ENCODE measurements at regions not wholly inside any gene's neighbourhood (a gene's known extent, or its start where the extent isn't known, plus 50 kb on each side); places are given as distances from the start of the nearest gene placed in this dataset.

GRCh38 chr1:195158091-195158490, 1450.1 kb downstream of the KCNT2 start:
- no peak for DNase-seq

DNA sequence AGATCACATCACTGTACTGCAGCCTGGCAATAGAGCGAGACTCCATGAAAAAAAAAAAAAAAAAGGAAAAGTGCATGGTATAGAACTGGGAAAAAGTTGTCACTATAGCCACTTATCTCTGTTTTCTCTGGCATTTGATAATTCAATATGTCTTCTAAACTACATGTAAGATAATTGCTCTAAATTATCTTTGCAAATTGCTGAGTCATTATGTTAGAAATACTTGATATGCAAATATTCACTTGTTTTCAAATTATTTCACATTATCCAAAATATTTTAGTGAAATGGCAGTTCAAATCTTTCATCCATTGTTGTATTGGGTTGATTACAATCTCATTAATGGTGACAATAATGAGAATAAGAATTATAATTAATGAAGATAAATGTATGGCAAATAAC, 1455.1 kb downstream of the KCNT2 start:
- no peak for DNase-seq

DNA sequence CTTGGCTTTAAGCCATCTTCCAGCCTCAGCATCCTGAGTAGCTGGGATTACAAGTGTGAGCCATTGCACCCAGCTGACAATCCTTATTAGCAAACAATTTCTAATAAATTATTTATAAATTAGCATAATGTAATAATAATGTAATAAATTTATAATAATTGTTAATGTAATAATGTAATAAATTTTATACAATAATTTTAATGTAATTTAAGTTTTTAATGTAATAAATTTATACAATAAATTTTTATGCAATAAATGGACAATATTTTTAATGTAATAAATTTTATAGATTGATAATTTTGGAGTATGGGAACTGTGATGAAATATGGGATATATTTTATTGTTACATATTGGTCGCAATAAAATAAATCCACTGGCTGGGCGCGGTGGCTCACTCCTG, 1457.5 kb downstream of the KCNT2 start:
- no peak for DNase-seq

GRCh38 chr1:195141294-195141693, 1466.9 kb downstream of the KCNT2 start:
- DNase-seq: peak; percentile 2

DNA sequence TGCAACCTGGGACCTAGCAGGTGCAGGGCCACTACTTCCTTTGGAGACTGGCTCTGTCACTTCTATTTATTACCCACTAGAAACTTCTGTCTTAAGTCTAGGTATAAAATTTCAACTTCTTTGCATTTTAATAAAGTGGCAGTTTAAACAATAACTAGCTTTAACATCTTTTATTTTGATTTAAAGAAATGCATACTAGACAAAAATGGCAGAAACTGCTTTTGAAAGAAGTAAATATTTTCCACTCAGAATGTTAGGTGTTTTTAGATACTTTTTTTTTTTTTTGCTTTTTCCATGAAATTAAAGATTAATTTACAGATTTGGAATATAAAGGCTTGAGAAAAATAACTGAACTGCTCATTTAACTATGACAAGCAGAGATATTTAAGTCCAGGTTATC, 1477.6 kb downstream of the KCNT2 start:
- no peak for DNase-seq

GRCh38 chr1:195122497-195122896, 1485.7 kb downstream of the KCNT2 start:
- no peak for DNase-seq

- no peak for DNase-seq
Measured at GRCh38 chr1:195113471-195113870, 1494.8 kb downstream of the KCNT2 start.

GRCh38 chr1:195105773-195106172, 1502.5 kb downstream of the KCNT2 start:
- DNase-seq: no peak

DNA sequence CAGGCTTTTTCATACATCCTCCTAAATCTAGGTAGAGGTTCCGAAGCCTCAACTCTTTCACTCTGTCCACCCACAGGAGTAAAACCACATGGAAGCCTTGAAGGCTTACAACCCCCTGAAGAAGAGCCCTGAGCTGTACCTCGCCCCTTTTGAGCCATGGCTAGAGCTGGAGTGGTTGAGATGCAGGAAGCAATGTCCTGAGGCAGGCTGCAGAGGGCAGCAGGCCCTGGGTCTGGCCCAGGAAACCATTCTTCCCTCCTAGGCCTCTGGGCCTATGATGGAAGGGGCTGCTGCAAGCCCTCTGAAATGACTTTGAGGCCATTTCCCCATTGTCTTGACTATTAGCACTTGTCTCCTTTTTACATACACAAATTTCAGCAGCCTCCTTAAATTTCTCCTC, 1503.0 kb downstream of the KCNT2 start:
- no peak for DNase-seq

GRCh38 chr1:195097316-195097715, 1510.9 kb downstream of the KCNT2 start:
- no peak for DNase-seq

DNA sequence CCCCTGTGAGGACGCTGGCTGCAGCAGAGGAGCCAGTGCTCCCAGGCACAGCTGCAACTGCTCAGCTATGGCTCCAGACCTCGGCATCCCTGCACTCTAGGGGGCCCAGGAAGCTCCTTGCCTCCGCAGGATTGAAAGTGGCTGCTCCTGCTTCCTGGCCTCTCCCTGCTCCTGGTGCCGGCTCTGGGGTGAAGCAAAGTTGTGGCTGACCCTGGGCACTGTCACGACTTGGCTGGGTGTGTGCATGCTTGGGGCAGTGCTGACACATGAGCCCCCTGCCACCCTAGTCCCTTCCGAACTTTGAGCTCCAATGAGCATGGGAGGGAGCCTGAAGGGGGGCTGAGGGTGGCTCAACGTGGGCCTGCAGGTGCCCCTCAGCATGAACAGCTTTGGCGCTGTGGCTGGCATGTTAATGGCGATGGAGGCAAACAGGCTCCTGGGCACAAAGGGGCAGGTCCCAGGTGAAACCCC, 1512.2 kb downstream of the KCNT2 start:
- no peak for DNase-seq

DNA sequence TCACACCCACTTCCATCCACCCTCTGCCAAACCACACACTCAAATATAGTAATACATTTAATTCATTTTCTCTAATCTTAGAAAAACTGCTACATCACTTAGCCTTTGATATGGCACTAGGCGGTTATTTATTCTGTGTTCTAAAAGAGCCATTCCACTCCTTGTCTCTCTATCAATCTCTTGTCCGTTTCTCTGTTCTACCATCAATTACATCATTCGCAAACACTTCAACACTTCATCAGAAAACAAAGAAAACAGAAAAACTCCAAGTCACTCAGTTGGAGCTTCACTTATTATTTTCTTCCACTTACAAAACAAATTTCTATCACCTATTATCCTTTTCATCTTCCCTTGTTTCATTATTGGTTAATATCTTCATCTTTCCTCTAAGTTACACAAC, 1523.0 kb downstream of the KCNT2 start:
- no peak for DNase-seq

DNA sequence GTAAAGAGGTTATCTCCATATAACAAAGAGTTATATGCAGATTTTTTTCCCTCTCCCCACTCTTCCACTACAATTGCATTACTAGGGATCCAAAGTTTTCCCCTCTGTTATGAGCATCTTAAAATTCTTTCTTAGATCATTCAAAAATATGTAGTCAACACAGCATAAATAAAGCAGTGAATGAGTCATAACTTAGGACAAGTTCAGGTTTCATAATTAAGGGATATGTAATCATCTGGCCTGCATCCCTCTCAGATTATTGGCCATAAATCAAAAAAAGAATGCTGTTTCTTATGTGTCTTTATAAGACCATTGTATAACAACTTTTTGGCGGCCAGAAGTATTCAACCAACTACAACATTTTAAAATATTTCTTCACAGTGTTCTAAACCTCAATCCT, 1526.1 kb downstream of the KCNT2 start:
- no peak for DNase-seq

- no peak for DNase-seq
Measured at GRCh38 chr1:195076682-195077081, 1531.6 kb downstream of the KCNT2 start.

DNA sequence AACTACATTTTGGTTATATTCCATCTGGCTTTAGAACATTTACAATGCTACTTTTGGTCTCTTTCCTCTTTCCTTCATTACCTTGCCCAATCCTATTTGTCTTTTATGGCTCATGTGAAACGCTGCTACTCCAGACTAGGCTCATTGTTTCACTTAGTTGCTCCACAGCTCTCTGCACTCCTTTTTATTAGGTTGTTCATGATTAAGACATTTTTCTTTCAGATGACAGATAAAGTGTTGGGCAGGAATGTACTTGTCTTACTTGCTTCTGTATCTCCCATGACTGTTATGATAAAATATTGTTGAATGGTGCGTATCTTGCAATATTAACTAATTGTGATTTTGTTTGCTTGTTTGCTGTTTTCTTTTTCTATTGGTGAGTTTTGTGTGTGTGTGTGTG, 1532.3 kb downstream of the KCNT2 start:
- DNase-seq: no peak

GRCh38 chr1:195071461-195071860, 1536.8 kb downstream of the KCNT2 start:
- no peak for DNase-seq

DNA sequence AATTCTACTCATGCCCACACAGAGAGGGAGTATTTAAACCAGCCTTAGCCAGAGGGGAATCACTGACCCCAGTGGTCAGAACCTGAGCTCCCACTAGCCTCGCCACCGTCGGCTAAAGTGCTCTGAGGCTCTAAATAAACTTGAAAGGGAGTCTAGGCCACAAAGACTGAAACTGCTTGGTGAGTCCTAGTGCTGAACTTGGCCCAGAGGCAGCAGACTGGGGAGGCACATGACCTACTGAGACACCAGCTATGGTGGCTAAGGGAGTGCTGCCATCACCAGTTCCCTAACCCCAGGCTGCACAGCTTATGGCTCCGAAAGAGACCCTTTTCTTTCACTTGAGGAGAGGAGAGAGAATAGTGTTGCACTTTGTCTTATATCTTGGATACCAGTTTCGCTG, 1542.8 kb downstream of the KCNT2 start:
- DNase-seq: no peak

DNA sequence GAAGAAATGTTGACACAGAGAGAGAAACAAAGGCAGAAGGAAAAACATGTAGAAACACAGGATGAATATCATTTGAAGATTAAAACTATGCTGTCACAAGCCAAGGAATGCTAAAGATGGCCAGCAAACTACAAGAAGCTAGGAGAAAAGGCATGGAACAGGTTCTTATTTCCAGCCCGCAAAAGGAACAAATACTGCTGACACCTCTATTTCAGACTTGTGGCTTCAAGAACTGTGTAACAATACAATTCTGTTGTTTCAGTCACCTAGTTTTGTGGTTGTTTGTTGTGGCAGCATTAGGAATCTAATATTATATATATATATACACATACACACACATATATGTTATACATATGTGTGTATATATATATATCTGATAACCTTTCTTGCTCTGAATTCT, 1543.9 kb downstream of the KCNT2 start:
- no peak for DNase-seq

DNA sequence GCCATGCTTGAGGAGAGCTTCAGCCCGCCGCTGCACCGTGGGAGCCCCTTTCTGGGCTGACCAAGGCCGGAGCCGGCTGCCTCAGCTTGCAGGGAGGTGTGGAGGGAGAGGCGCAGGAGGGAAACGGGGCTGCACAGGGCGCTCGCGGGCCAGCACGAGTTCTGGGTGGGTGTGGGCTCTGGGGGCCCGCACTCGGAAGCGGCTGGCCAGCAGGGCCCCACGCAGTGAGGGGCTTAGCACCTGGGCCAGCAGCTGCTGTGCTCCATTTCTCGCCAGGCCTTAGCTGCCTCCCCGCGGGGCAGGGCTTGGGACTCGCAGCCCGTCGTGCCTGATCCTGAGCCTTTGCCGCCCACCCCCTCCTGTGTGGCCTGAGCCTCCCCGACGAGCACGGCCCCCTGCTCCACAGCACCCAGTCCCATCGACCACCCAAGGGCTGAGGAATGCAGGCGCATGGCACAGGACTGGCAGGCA, 1554.0 kb downstream of the KCNT2 start:
- no peak for DNase-seq

DNA sequence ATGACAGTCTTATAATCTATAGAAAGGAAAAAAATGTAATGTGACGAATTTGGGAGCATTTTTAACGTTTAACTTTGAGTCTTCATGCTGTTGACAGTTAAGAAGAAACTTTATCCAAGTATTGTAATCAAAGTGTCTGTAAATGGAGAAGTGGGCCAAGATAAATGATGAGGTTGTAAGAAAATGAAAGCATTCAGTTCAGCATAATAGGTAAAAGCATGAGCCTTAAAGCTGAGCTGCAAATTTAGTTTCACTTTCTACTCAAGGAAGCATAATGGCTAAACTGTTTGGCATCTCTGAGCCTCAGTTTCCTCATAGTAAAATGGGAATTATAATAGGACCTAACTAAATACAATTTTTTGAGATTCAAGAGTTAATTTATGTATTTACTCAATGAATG, 1554.8 kb downstream of the KCNT2 start:
- no peak for DNase-seq

- DNase-seq: no peak
Measured at GRCh38 chr1:195047772-195048171, 1560.5 kb downstream of the KCNT2 start.

DNA sequence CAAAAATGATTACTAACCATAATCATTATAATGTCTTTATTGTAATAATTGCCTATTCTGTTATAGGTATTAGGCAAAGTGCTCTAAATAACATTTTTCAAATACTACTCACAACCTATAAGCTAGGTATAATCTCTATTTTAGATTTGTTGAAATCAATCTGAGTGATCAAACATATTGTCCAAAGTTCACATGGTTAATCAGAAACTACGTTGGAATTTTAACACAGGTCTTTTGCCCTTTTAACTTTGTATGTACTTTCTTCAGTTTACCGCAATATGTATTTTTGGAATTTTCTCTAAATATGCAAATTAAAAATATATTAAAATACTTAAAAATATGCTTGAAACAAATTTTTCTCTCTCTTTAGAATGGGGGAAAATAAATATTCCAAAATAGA, 1563.2 kb downstream of the KCNT2 start:
- DNase-seq: no peak

GRCh38 chr1:195030793-195031192, 1577.4 kb downstream of the KCNT2 start:
- DNase-seq: no peak

DNA sequence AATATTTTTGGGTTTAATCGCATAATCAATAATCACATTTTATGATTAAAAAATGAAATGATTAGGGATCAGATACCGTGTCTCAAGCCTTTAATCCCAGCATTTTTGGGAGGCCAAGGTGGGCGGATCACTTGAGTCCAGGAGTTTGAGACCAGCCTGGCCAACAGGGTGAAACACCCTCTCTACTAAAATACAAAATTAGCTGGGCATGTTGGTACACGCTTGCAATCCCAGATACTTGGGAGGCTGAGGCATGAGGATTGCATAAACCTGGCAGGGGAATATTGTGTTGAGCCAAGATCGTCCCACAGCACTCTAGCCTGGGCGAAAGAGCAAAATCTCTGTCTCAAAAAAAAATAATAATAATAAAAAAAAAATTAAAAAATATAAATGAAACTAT, 1581.4 kb downstream of the KCNT2 start:
- DNase-seq: no peak

DNA sequence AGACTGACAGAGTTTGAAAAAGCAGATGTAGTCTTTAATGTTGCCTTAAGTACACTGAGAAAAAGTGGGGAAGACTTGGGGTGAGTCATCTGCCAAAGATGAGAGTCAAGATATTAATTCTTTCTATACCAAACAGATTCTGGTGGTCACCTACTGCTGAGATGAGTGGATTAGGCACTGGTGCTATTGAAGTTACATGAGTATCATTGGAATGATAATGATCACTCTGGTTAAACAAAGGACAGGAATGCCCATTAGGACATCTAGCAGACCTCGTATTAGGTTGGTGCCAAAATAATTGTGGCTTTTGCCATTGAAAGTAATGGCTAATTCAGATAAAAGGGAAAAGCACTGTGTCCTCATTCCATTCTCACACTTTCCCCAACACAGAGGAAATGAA, 1588.9 kb downstream of the KCNT2 start:
- no peak for DNase-seq

GRCh38 chr1:195012995-195013394, 1595.2 kb downstream of the KCNT2 start:
- DNase-seq: no peak
